Heart right ventricle (tissue), 16 donors: ENCODE measurements at regions not wholly inside any gene's neighbourhood (a gene's known extent, or its start where the extent isn't known, plus 50 kb on each side); places are given as distances from the start of the nearest gene placed in this dataset.

ENCODE experiments used
- ATAC-seq, 8 donors: fragments of 200-7000 bp; cut with Tn5 transposase; one replicate each; pipeline ENCODE4 v1.9.1; 2020; ENCODE audit warnings: mild to moderate bottlenecking in 8 of 8, moderate library complexity in 8 of 8, moderate number of reproducible peaks in 1 of 8
- DNase-seq, 2 donors: peaks; one replicate each; pipeline ENCODE4 v3.0.0-alpha.2; 2020
- H3K27ac ChIP-seq, 10 donors: fragments of 200-600 bp; sonication (generic) in 2 of 10; one replicate each; pipeline versions ENCODE4 v1.5.0 to v1.8.0; 2020 to 2022; ENCODE audit warnings: mild to moderate bottlenecking in 3 of 10
- H3K27me3 ChIP-seq, 7 donors: fragments of 200-600 bp; one replicate each; pipeline ENCODE4 v1.8.0; 2021 to 2022; ENCODE audit warnings: mild to moderate bottlenecking in 2 of 7
- H3K36me3 ChIP-seq, 9 donors: fragments of 200-600 bp; sonication (generic) in 1 of 9; one replicate each; pipeline versions ENCODE4 v1.5.0 to v1.8.0; 2020 to 2022; ENCODE audit warnings: mild to moderate bottlenecking in 2 of 9
- H3K4me1 ChIP-seq, 9 donors: fragments of 200-600 bp; sonication (generic) in 1 of 9; one replicate each; pipeline versions ENCODE4 v1.5.0 to v1.8.0; 2020 to 2022; ENCODE audit warnings: mild to moderate bottlenecking in 4 of 9
- H3K4me3 ChIP-seq, 10 donors: fragments of 200-600 bp; sonication (generic) in 2 of 10; one replicate each; pipeline versions ENCODE4 v1.5.0 to v1.8.0; 2020 to 2022; ENCODE audit warnings: mild to moderate bottlenecking in 7 of 10, moderate library complexity in 2 of 10
- H3K9me3 ChIP-seq, 11 donors: fragments of 200-600 bp in 10 of 11; sonication (generic) in 2 of 11; one replicate each; pipeline versions ENCODE4 v1.5.0 to v1.8.0; 2013 to 2022; ENCODE audit warnings: mild to moderate bottlenecking in 2 of 11, control low read depth in 1 of 11, moderate library complexity in 1 of 11
- WGBS, 2 donors: extraction: QIAGEN DNeasy Blood & Tissue Kit; methylation state at CpG; one replicate each; pipeline ENCODE4 v1.1.7; 2013; ENCODE audit warnings: inconsistent platforms in 1 of 2; 5-methylcytosine and 5-hydroxymethylcytosine counted together
- intact Hi-C, 10 donors: fragments of 100-400 bp; cut with DNase I; formaldehyde crosslinking; loops; one replicate each; pipeline versions ENCODE4 v1.11.1 to v1.14.2; 2022
- TF ChIP-seq, protein P1 (sequence below), 9 donors: fragments of 200-600 bp; sonication (generic) in 2 of 9; IDR thresholded peaks; one replicate each; pipeline versions ENCODE4 v1.5.0 to v1.8.0; 2021 to 2022; ENCODE audit warnings: antibody characterized with exemption in 9 of 9, mild to moderate bottlenecking in 5 of 9, moderate library complexity in 1 of 9
- donor health status: Arrhythmogenic right ventricular cardiomyopathy.
- donor health status: ischemic (EF 13 %, LVEDD 7.1; RV severe dilation, severe dysfunction).
- donor health status: healthy with polysubstance abuse.
- donor health status: DM: no; HTN: yes; CAD: no.
- donor health status: DM: no; HTN: no; CAD: no.
- donor health status: ischemic (EF 25% LVEDD 6.9; RV normal size, moderate dysfunction).
- donor health status: ischemic (EF 25% LVEDD 5.7; RV mildly dilated, moderate dysfunction).
- donor health status: healthy.
- donor health status: DM: yes; HTN: yes; CAD: no.
- donor health status: Ischemic cardiomyopathy.
- donor health status: ischemic (EF 35%, LVEDD 5.7; RV mildly dilated, moderate dysfunction).
- donor health status: nonischemic (EF 11% LVEDD 7.7; RV severe dilation, severe dysfunction).
- donor health status: DM: yes; HTN: yes; CAD: no.
- donor health status: PGD.
- donor health status: ischemic (EF 29% LVEDD 5.4; RV normal size, mild dysfunction).
- donor health status: nonischemic (EF 23%, LVEDD 6.1; RV moderate dilation, normal function).

DNA sequence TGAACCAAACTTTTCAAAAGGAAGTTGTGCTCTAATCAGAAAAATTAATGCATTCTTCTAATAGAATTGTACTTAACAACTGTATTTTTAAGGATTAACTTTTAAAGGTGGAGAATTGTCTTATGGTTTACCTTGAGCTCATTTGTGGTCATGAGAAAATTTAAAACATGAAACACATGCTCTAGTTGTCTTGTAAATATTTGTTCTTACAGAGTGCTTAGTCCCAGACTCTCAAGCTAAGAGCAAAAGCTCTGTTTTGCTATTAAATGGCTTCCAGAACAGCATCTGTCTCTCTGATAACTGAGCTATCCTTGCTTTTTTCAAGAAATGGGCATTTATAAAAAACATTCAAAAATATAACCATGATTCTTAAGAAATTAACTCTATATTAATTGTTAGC is 512.2 kb upstream of the SYNCRIP start:
- no peaks in the 10 kb centered on the region for H3K36me3 ChIP-seq
- DNase-seq (no peak), ATAC-seq (no peak)
- no peak overlapping the region for H3K27ac ChIP-seq
- intact Hi-C loops, result no loop called here
- no peaks in the 10 kb centered on the region for H3K27me3 ChIP-seq
- no peaks in the 10 kb centered on the region for H3K4me1 ChIP-seq
- no peaks in the 10 kb centered on the region for H3K9me3 ChIP-seq
- no peak overlapping the region for H3K4me3 ChIP-seq
- TF ChIP-seq, protein P1, sequence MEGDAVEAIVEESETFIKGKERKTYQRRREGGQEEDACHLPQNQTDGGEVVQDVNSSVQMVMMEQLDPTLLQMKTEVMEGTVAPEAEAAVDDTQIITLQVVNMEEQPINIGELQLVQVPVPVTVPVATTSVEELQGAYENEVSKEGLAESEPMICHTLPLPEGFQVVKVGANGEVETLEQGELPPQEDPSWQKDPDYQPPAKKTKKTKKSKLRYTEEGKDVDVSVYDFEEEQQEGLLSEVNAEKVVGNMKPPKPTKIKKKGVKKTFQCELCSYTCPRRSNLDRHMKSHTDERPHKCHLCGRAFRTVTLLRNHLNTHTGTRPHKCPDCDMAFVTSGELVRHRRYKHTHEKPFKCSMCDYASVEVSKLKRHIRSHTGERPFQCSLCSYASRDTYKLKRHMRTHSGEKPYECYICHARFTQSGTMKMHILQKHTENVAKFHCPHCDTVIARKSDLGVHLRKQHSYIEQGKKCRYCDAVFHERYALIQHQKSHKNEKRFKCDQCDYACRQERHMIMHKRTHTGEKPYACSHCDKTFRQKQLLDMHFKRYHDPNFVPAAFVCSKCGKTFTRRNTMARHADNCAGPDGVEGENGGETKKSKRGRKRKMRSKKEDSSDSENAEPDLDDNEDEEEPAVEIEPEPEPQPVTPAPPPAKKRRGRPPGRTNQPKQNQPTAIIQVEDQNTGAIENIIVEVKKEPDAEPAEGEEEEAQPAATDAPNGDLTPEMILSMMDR (IDR thresholded peaks at IDR 0.05), result no peak

DNA sequence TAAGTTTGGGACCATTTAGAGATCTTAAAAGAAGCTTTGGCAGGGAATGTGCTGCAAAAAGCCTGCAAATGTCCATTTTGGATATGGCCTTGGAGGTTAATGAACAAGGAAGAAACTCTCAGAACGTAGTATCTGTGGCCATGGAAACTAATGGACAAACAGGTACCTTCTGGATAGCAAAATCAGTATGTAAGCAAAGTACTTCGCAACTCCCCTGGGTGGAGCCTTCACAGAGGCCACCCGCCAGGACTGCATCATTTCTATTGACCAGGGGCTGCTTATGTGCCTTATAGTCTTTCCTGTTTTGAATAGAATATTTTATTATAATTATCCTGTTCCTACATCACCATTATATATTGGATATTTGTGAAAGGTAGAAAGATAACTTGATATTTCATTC is 510.8 kb upstream of the SYNCRIP start:
- ATAC-seq, result no peak
- no peaks in the 10 kb centered on the region for H3K4me1 ChIP-seq
- intact Hi-C loops, result no loop called here
- no peak overlapping the region for H3K27ac ChIP-seq
- no peaks in the 10 kb centered on the region for H3K36me3 ChIP-seq
- no peaks in the 10 kb centered on the region for H3K27me3 ChIP-seq
- no peak overlapping the region for H3K4me3 ChIP-seq
- no peaks in the 10 kb centered on the region for H3K9me3 ChIP-seq
- TF ChIP-seq, protein P1 (IDR thresholded peaks at IDR 0.05), result no peak
- DNase-seq, result no peak
- WGBS, 2 donors, result 74% methylated on average over 3 of the region's 3 CpGs

DNA sequence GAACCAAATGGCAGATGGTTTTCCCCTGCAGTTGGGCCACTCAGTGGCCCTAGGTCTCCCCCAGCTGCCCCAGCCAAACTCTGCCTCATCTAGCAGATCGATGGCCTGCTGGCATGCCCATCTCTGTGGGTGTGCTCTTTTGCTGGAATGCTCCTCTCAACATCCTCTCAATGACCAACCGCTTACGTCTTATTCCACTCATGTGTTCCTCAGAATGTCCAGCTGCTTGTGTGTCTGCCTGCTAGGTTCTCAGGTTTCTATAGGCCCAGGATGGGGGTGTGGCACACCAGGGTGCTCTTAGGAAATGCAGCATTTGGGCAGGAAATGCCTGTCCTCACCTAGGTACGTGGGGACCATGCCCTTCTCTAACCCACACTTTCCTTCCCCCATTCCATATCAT is 509.9 kb upstream of the SYNCRIP start:
- intact Hi-C loops, result no loop called here
- TF ChIP-seq, protein P1 (IDR thresholded peaks at IDR 0.05), result no peak
- Histone ChIP-seq H3K27ac (no peak overlapping the region), H3K4me3 (no peak overlapping the region), H3K27me3 (no peaks in the 10 kb centered on the region), H3K4me1 (no peaks in the 10 kb centered on the region), H3K36me3 (no peaks in the 10 kb centered on the region), H3K9me3 (no peaks in the 10 kb centered on the region)
- no peak for DNase-seq
- 35 to 38% methylated on average over 4 of the region's 4 CpGs for WGBS, 2 donors
- ATAC-seq, result no peak

DNA sequence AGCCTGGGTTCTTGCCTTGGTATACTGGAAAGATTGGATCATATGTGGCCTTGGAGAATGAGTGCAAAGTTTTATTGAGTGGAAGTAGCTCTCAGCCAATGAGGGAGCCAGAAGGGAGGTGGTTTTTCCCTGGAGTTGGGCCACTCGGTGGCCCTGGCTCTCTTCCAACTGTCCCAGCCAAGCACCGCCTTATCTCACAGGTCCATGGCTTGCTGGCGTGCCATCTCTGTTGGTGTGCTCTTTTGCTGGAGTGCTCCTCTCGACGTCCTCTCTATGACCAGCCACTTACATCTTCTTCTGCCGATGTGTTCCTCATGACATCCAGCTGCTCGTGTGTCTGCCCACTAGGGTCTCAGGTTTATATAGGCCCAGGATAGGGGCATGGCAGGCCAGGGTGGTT is 505.9 kb upstream of the SYNCRIP start:
- Histone ChIP-seq H3K4me1 (no peaks in the 10 kb centered on the region), H3K27ac (no peak overlapping the region), H3K9me3 (no peaks in the 10 kb centered on the region), H3K36me3 (no peaks in the 10 kb centered on the region), H3K27me3 (no peaks in the 10 kb centered on the region), H3K4me3 (no peak overlapping the region)
- intact Hi-C loops, result no loop called here
- 36 to 48% methylated on average over 7 of the region's 7 CpGs for WGBS, 2 donors
- ATAC-seq, result no peak
- TF ChIP-seq, protein P1 (IDR thresholded peaks at IDR 0.05), result no peak
- DNase-seq, result no peak

DNA sequence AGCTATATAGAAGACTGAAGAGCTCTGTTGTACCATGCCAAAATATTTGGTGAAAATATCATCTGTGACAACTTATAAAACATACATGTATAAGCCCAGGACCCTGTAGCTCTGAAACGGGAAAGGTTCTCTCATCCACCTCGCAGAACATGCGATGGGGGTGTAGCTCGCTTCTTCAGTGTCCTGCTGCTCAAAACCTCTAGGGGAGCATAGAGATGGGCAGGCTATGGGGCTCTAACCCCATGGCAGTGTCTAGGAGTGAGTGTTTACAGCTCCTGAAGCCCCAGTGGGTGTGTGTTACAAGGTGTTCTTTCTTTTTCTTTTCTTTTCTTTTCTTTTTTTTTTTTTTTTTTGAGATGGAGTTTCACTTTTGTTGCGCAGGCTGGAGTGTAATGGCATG is 505.2 kb upstream of the SYNCRIP start:
- TF ChIP-seq, protein P1 (IDR thresholded peaks at IDR 0.05), result no peak
- no peak for DNase-seq
- no peak overlapping the region for H3K27ac ChIP-seq
- intact Hi-C loops, result no loop called here
- H3K4me1 ChIP-seq, result no peaks in the 10 kb centered on the region
- ATAC-seq, result no peak
- H3K36me3 ChIP-seq, result no peaks in the 10 kb centered on the region
- H3K4me3 ChIP-seq, result no peak overlapping the region
- WGBS, 2 donors, result 79 to 81% methylated on average over 5 of the region's 5 CpGs
- no peaks in the 10 kb centered on the region for H3K27me3 ChIP-seq
- H3K9me3 ChIP-seq, result peaks cover 0 to 6% (median 0%) of the 10 kb centered on the region in 11 donors
